ENCODE measurements at regions not wholly inside any gene's neighbourhood (a gene's known extent, or its start where the extent isn't known, plus 50 kb on each side); places are given as distances from the start of the nearest gene placed in this dataset.
"Not testable (repeated sequence)": the region's sequence is repeated elsewhere in the genome, so short reads cannot be mapped to it uniquely, and the experiment has no call there.

- DNase-seq (ENCODE audit: low spot score): no peak
Measured at GRCh38 chr4:31016322-31017061, 296.3 kb downstream of the PCDH7 start.

GRCh38 chr4:31020363-31020762, 300.2 kb downstream of the PCDH7 start:
- no peak for DNase-seq (ENCODE audit: low spot score)

GRCh38 chr4:31021008-31021407, 300.8 kb downstream of the PCDH7 start:
- DNase-seq (ENCODE audit: low spot score): no peak

GRCh38 chr4:31022702-31023101, 302.5 kb downstream of the PCDH7 start:
- no peak for DNase-seq (ENCODE audit: low spot score)

- no peak for DNase-seq (ENCODE audit: low spot score)
Measured at GRCh38 chr4:31023109-31023508, 302.9 kb downstream of the PCDH7 start.

- no peak for DNase-seq (ENCODE audit: low spot score)
Measured at GRCh38 chr4:31023742-31024141, 303.6 kb downstream of the PCDH7 start.

GRCh38 chr4:31024781-31025180, 304.6 kb downstream of the PCDH7 start:
- DNase-seq (ENCODE audit: low spot score): not testable (repeated sequence)

GRCh38 chr4:31026256-31026655, 306.1 kb downstream of the PCDH7 start:
- DNase-seq (ENCODE audit: low spot score): no peak

- no peak for DNase-seq (ENCODE audit: low spot score)
Measured at GRCh38 chr4:31034550-31034949, 314.4 kb downstream of the PCDH7 start.

- no peak for DNase-seq (ENCODE audit: low spot score)
Measured at GRCh38 chr4:31035761-31036160, 315.6 kb downstream of the PCDH7 start.

GRCh38 chr4:31037703-31038102, 317.5 kb downstream of the PCDH7 start:
- DNase-seq (ENCODE audit: low spot score): no peak

- no peak for DNase-seq (ENCODE audit: low spot score)
Measured at GRCh38 chr4:31039382-31039781, 319.2 kb downstream of the PCDH7 start.

- DNase-seq (ENCODE audit: low spot score): no peak
Measured at GRCh38 chr4:31040106-31040505, 319.9 kb downstream of the PCDH7 start.

GRCh38 chr4:31041385-31041784, 321.2 kb downstream of the PCDH7 start:
- DNase-seq (ENCODE audit: low spot score): no peak

GRCh38 chr4:31041853-31042252, 321.7 kb downstream of the PCDH7 start:
- DNase-seq (ENCODE audit: low spot score): no peak

GRCh38 chr4:31043382-31044062, 323.4 kb downstream of the PCDH7 start:
- DNase-seq (ENCODE audit: low spot score): no peak

GRCh38 chr4:31045151-31045550, 325.0 kb downstream of the PCDH7 start:
- DNase-seq (ENCODE audit: low spot score): no peak

GRCh38 chr4:31045724-31046318, 325.7 kb downstream of the PCDH7 start:
- no peak for DNase-seq (ENCODE audit: low spot score)

GRCh38 chr4:31051151-31051550, 331.0 kb downstream of the PCDH7 start:
- DNase-seq (ENCODE audit: low spot score): no peak

- no peak for DNase-seq (ENCODE audit: low spot score)
Measured at GRCh38 chr4:31051565-31051964, 331.4 kb downstream of the PCDH7 start.

- DNase-seq (ENCODE audit: low spot score): peak; percentile 66
Measured at GRCh38 chr4:31052519-31052918, 332.4 kb downstream of the PCDH7 start.

GRCh38 chr4:31053451-31053850, 333.3 kb downstream of the PCDH7 start:
- DNase-seq (ENCODE audit: low spot score): no peak

GRCh38 chr4:31054295-31054694, 334.1 kb downstream of the PCDH7 start:
- no peak for DNase-seq (ENCODE audit: low spot score)

Measured in COLO829 (cell line).